H9 (cell line): ENCODE measurements at regions not wholly inside any gene's neighbourhood (a gene's known extent, or its start where the extent isn't known, plus 50 kb on each side); places are given as distances from the start of the nearest gene placed in this dataset.

Experiments
- DNase-seq: peaks from one replicate; pipeline ENCODE4 v3.0.0-alpha.2; 2017
- H2AFZ ChIP-seq: one replicate; pipeline ENCODE4 v1.6.1; 2013; ENCODE audit warnings: mild to moderate bottlenecking, low read length, control low read depth, moderate library complexity
- H2AK5ac ChIP-seq: 2 replicates; pipeline ENCODE4 v1.6.1; 2013; ENCODE audit warnings: low read length, control low read depth, mixed read lengths; ENCODE audit not compliant: insufficient read length
- H2BK120ac ChIP-seq: one replicate; pipeline ENCODE4 v1.6.1; 2013; ENCODE audit warnings: low read depth, mild to moderate bottlenecking, low read length, control low read depth, inconsistent platforms; ENCODE audit not compliant: poor library complexity, severe bottlenecking
- H2BK12ac ChIP-seq: 2 replicates; pipeline ENCODE4 v1.6.1; 2013; ENCODE audit warnings: low read length, control low read depth, mixed read lengths, low read depth; ENCODE audit not compliant: insufficient read length
- H2BK15ac ChIP-seq: 2 replicates; pipeline ENCODE4 v1.6.1; 2013; ENCODE audit warnings: low read depth, low read length, control low read depth
- H2BK20ac ChIP-seq: one replicate; pipeline ENCODE4 v1.6.1; 2013; ENCODE audit warnings: low read depth, mild to moderate bottlenecking, low read length, control low read depth, inconsistent platforms; ENCODE audit not compliant: poor library complexity, severe bottlenecking
- H2BK5ac ChIP-seq: 2 replicates; pipeline ENCODE4 v1.6.1; 2013; ENCODE audit warnings: low read length, control low read depth, mixed read lengths; ENCODE audit not compliant: insufficient read length
- H3K14ac ChIP-seq: 2 replicates; pipeline ENCODE4 v1.6.1; 2013; ENCODE audit warnings: low read length, control low read depth; ENCODE audit not compliant: insufficient read depth
- H3K18ac ChIP-seq: 2 replicates; pipeline ENCODE4 v1.6.1; 2013; ENCODE audit warnings: low read depth, mild to moderate bottlenecking, mixed read lengths, low read length, control low read depth; ENCODE audit not compliant: insufficient read length
- H3K23ac ChIP-seq: 2 replicates; pipeline ENCODE4 v1.6.1; 2013; ENCODE audit warnings: low read length, control low read depth, mixed read lengths, low read depth; ENCODE audit not compliant: insufficient read length
- H3K23me2 ChIP-seq: 2 replicates; pipeline ENCODE4 v1.6.1; 2013; ENCODE audit warnings: low read depth, mild to moderate bottlenecking, mixed read lengths, low read length, control low read depth; ENCODE audit not compliant: insufficient read length, poor library complexity, severe bottlenecking
- H3K27ac ChIP-seq: 2 replicates; pipeline ENCODE4 v1.5.1; 2013; ENCODE audit warnings: low read length, control low read depth, mixed read lengths, low read depth; ENCODE audit not compliant: insufficient read length
- H3K27me3 ChIP-seq: 2 replicates; pipeline ENCODE4 v1.6.1; 2013; ENCODE audit warnings: low read length, control low read depth, inconsistent platforms; ENCODE audit not compliant: insufficient read depth
- H3K4ac ChIP-seq: 2 replicates; pipeline ENCODE4 v1.6.1; 2013; ENCODE audit warnings: low read depth, mild to moderate bottlenecking, control low read depth, inconsistent platforms, low read length, moderate library complexity
- H3K4me1 ChIP-seq: 2 replicates; pipeline ENCODE4 v1.6.1; 2013; ENCODE audit warnings: low read length, control low read depth, inconsistent platforms; ENCODE audit not compliant: insufficient read depth
- H3K4me2 ChIP-seq: 2 replicates; pipeline ENCODE4 v1.6.1; 2013; ENCODE audit warnings: low read length, control low read depth, mixed read lengths; ENCODE audit not compliant: insufficient read length, insufficient read depth
- H3K56ac ChIP-seq: 2 replicates; pipeline ENCODE4 v1.6.1; 2013; ENCODE audit warnings: low read depth, mild to moderate bottlenecking, mixed read lengths, low read length, control low read depth; ENCODE audit not compliant: insufficient read length
- H3K79me1 ChIP-seq: 2 replicates; pipeline ENCODE4 v1.6.1; 2013; ENCODE audit warnings: low read depth, mild to moderate bottlenecking, moderate library complexity, low read length, control low read depth, inconsistent platforms; ENCODE audit not compliant: insufficient read depth, poor library complexity, severe bottlenecking
- H3K79me2 ChIP-seq: 2 replicates; pipeline ENCODE4 v1.6.1; 2013; ENCODE audit warnings: low read length, control low read depth, inconsistent platforms; ENCODE audit not compliant: insufficient read depth
- H3K9ac ChIP-seq: 2 replicates; pipeline ENCODE4 v1.6.1; 2013; ENCODE audit warnings: low read length, control low read depth, mixed read lengths; ENCODE audit not compliant: insufficient read length; ENCODE audit errors: extremely low read depth
- H3K9me3 ChIP-seq: one replicate; pipeline ENCODE4 v1.6.1; 2013; ENCODE audit warnings: low read depth, low read length, inconsistent platforms; ENCODE audit not compliant: control insufficient read depth
- H3T11ph ChIP-seq: one replicate; pipeline ENCODE4 v1.6.1; 2013; ENCODE audit warnings: mild to moderate bottlenecking, low read length, control low read depth, inconsistent platforms
- H4K20me1 ChIP-seq: one replicate; pipeline ENCODE4 v1.6.1; 2013; ENCODE audit not compliant: control insufficient read depth, insufficient read length, insufficient read depth
- H4K5ac ChIP-seq: 2 replicates; pipeline ENCODE4 v1.6.1; 2013; ENCODE audit warnings: low read depth, mild to moderate bottlenecking, mixed read lengths, low read length, control low read depth; ENCODE audit not compliant: insufficient read length
- H4K8ac ChIP-seq: replicated peaks from 2 replicates; pipeline ENCODE4 v1.6.1; 2013; ENCODE audit warnings: low read length, control low read depth, mixed read lengths, low read depth; ENCODE audit not compliant: insufficient read length
- H4K91ac ChIP-seq: 2 replicates; pipeline ENCODE4 v1.6.1; 2013; ENCODE audit warnings: low read depth, mild to moderate bottlenecking, moderate library complexity, mixed read lengths, low read length, control low read depth; ENCODE audit not compliant: insufficient read length
- H3K27ac Mint-ChIP-seq, 3 experiments: 2 replicates in 2 of 3; 3 replicates in 1 of 3; pipeline ENCODE4 v1.8.0; 2020 to 2021; ENCODE audit warnings: mixed read lengths in 3 of 3, mild to moderate bottlenecking in 1 of 3, moderate library complexity in 1 of 3
- H3K27me3 Mint-ChIP-seq: 2 replicates; pipeline ENCODE4 v1.8.0; 2021; ENCODE audit warnings: low read depth, mild to moderate bottlenecking, moderate library complexity, mixed read lengths
- H3K36me3 Mint-ChIP-seq, 3 experiments: 2 replicates in 2 of 3; 3 replicates in 1 of 3; pipeline ENCODE4 v1.8.0; 2020 to 2021; ENCODE audit warnings: low read depth in 3 of 3, mixed read lengths in 3 of 3; ENCODE audit not compliant: insufficient read depth in 1 of 3
- H3K4me1 Mint-ChIP-seq, 2 experiments: 2 replicates each; pipeline ENCODE4 v1.8.0; 2020; ENCODE audit warnings: mixed read lengths in 2 of 2
- H3K4me3 Mint-ChIP-seq, 2 experiments: 2 replicates in 1 of 2; 3 replicates in 1 of 2; pipeline ENCODE4 v1.8.0; 2020 to 2021; ENCODE audit warnings: mild to moderate bottlenecking in 2 of 2, mixed read lengths in 2 of 2, moderate library complexity in 1 of 2
- H3K9me3 Mint-ChIP-seq, 2 experiments: 2 replicates in 1 of 2; 3 replicates in 1 of 2; pipeline ENCODE4 v1.8.0; 2020; ENCODE audit warnings: mild to moderate bottlenecking in 2 of 2, mixed read lengths in 2 of 2, moderate library complexity in 1 of 2
- CTCF ChIP-seq: fragments of 200-600 bp; sonication (generic); conservative IDR thresholded peaks from 3 replicates; pipeline ENCODE4 v1.8.0; 2021; ENCODE audit warnings: antibody characterized with exemption, mild to moderate bottlenecking
- WGBS: extraction: QIAGEN DNeasy Blood & Tissue Kit; methylation state at CpG from one replicate; pipeline ENCODE4 v1.1.7; 2013; ENCODE audit warnings: missing lambda C conversion rate, low lambda C conversion rate, mixed read lengths; ENCODE audit not compliant: insufficient read length; ENCODE audit errors: extremely low coverage; 5-methylcytosine and 5-hydroxymethylcytosine counted together

- Histone ChIP-seq H2BK12ac (no peak overlapping the region), H3K4me2 (no peak overlapping the region), H2BK5ac (no peak overlapping the region), H3K4ac (no peak overlapping the region), H3K79me2 (no peaks in the 10 kb centered on the region), H2AFZ (no peak overlapping the region), H3K27ac (no peak overlapping the region), H4K20me1 (no peaks in the 10 kb centered on the region), H3K27me3 (no peaks in the 10 kb centered on the region), H3K14ac (no peak overlapping the region), H3K18ac (no peak overlapping the region), H4K5ac (no peak overlapping the region), H2BK20ac (no peak overlapping the region), H2BK15ac (no peak overlapping the region), H2AK5ac (no peak overlapping the region), H3K9me3 (no peaks in the 10 kb centered on the region), H3K4me1 (no peaks in the 10 kb centered on the region), H4K91ac (no peak overlapping the region), H3K23me2 (no peaks in the 10 kb centered on the region), H3K79me1 (no peaks in the 10 kb centered on the region), H3T11ph (no peak overlapping the region), H3K56ac (no peak overlapping the region), H2BK120ac (no peak overlapping the region), H4K8ac (no peak overlapping the region), H3K9ac (no peak overlapping the region), H3K23ac (no peak overlapping the region)
- DNase-seq: no peak
- Mint-ChIP-seq H3K36me3 (peaks cover 4 to 10% (median 8%) of the 10 kb centered on the region in 3 experiments; a peak in 5 of 7 replicates), H3K27me3 (no peaks in the 10 kb centered on the region), H3K4me1 (no peaks in the 10 kb centered on the region), H3K9me3 (peaks cover 7 to 10% of the 10 kb centered on the region in 2 experiments; a peak in 4 of 5 replicates), H3K27ac (no peak overlapping the region), H3K4me3 (no peak overlapping the region)
- TF ChIP-seq CTCF: no peak
- WGBS: no CpG with 5 or more reads among the region's 2 CpGs
Observed at GRCh38 chr2:52502476-52502860, 1265.1 kb upstream of the CHAC2 start.
